DND-41 (cell line): ENCODE measurements at regions not wholly inside any gene's neighbourhood (a gene's known extent, or its start where the extent isn't known, plus 50 kb on each side); places are given as distances from the start of the nearest gene placed in this dataset.

Source experiments
- ATAC-seq: fragments of 200-7000 bp; cut with Tn5 transposase; 3 replicates; pipeline ENCODE4 v1.9.1; 2021; ENCODE audit warnings: low read depth; ENCODE audit not compliant: insufficient read depth
- DNase-seq: peaks from one replicate; pipeline ENCODE4 v3.0.0-alpha.2; 2020
- H2AFZ ChIP-seq: 2 replicates; pipeline ENCODE4 v1.6.0; 2012; ENCODE audit warnings: low read depth, low read length
- H3K27ac ChIP-seq: 2 replicates; pipeline ENCODE4 v1.5.1; 2012; ENCODE audit warnings: low read length, inconsistent platforms
- H3K27me3 ChIP-seq: fragments of 200-600 bp; sonication (generic); 2 replicates; pipeline ENCODE4 v1.6.0; 2012; ENCODE audit warnings: low read length, mild to moderate bottlenecking, inconsistent platforms; ENCODE audit not compliant: insufficient read depth, poor library complexity
- H3K36me3 ChIP-seq: 2 replicates; pipeline ENCODE4 v1.5.1; 2012; ENCODE audit warnings: low read length, inconsistent platforms; ENCODE audit not compliant: insufficient read depth
- H3K4me1 ChIP-seq: 2 replicates; pipeline ENCODE4 v1.5.1; 2012; ENCODE audit warnings: mild to moderate bottlenecking, low read length; ENCODE audit not compliant: insufficient read depth
- H3K4me2 ChIP-seq: 2 replicates; pipeline ENCODE4 v1.6.0; 2012; ENCODE audit warnings: mild to moderate bottlenecking, moderate library complexity, low read length, inconsistent platforms; ENCODE audit not compliant: insufficient read depth
- H3K4me3 ChIP-seq, 2 experiments: fragments of 200-600 bp in 1 of 2; shearing (Covaris generic) in 1 of 2; 2 replicates each; pipeline ENCODE4 v1.5.1; 2012 to 2016; ENCODE audit warnings: inconsistent platforms in 2 of 2, low read length in 2 of 2, mild to moderate bottlenecking in 2 of 2, low read depth in 1 of 2, moderate library complexity in 1 of 2
- H3K79me2 ChIP-seq: 2 replicates; pipeline ENCODE4 v1.6.0; 2012; ENCODE audit warnings: low read length, inconsistent platforms; ENCODE audit not compliant: insufficient read depth
- H3K9ac ChIP-seq: 2 replicates; pipeline ENCODE4 v1.6.0; 2012; ENCODE audit warnings: low read depth, mild to moderate bottlenecking, inconsistent platforms, low read length, moderate library complexity
- H3K9me3 ChIP-seq: 2 replicates; pipeline ENCODE4 v1.5.1; 2012; ENCODE audit warnings: low read length, moderate library complexity, mild to moderate bottlenecking, inconsistent platforms; ENCODE audit not compliant: insufficient read depth, severe bottlenecking
- H4K20me1 ChIP-seq: 2 replicates; pipeline ENCODE4 v1.6.0; 2012; ENCODE audit warnings: low read length; ENCODE audit not compliant: insufficient read depth
- CTCF ChIP-seq: IDR thresholded peaks from 2 replicates; pipeline ENCODE4 v1.5.1; 2012; ENCODE audit warnings: borderline replicate concordance, low read length, moderate library complexity, mild to moderate bottlenecking; ENCODE audit not compliant: poor library complexity, severe bottlenecking; ENCODE audit errors: extremely low read depth
- EZH2 ChIP-seq: IDR thresholded peaks from 3 replicates; pipeline ENCODE4 v1.6.1; 2012; ENCODE audit warnings: borderline replicate concordance, low read depth, mild to moderate bottlenecking, moderate library complexity, low read length, inconsistent platforms; ENCODE audit not compliant: severe bottlenecking

DNA sequence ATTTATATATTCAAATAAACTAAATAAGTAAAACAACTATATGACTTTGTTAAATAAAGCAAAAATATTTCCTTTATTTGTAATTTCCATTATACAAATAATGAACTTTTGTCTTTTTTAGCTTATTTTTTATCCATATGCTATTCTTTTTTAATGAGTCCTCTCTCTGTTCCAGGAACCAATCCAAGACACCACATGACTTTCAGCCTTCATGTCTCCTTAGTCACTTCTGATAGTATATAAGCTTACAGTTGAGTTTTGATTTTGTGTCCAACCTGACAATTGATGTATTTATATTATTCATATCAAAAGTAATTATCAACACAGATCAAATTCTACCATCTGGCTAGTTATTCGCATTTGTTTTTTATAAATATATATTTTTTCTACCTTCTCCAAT, 582.3 kb upstream of the GJE1 start:
- no peak overlapping the region for H3K4me2 ChIP-seq
- H3K9ac ChIP-seq = no peak overlapping the region
- H2AFZ ChIP-seq = no peak overlapping the region
- TF ChIP-seq EZH2 = no peak
- no peak for TF ChIP-seq CTCF
- no peak overlapping the region for H3K27ac ChIP-seq
- no peaks in the 10 kb centered on the region for H3K9me3 ChIP-seq
- no peaks in the 10 kb centered on the region for H3K27me3 ChIP-seq
- no peaks in the 10 kb centered on the region for H3K36me3 ChIP-seq
- DNase-seq = no peak
- H3K79me2 ChIP-seq = no peaks in the 10 kb centered on the region
- no peak for ATAC-seq
- H3K4me1 ChIP-seq = no peaks in the 10 kb centered on the region
- H4K20me1 ChIP-seq = no peaks in the 10 kb centered on the region
- no peak overlapping the region for H3K4me3 ChIP-seq

- Histone ChIP-seq H3K36me3 (no peaks in the 10 kb centered on the region), H3K4me3 (no peak overlapping the region), H4K20me1 (no peaks in the 10 kb centered on the region), H2AFZ (no peak overlapping the region), H3K4me2 (no peak overlapping the region), H3K9me3 (no peaks in the 10 kb centered on the region), H3K79me2 (no peaks in the 10 kb centered on the region), H3K9ac (no peak overlapping the region), H3K4me1 (no peaks in the 10 kb centered on the region), H3K27ac (no peak overlapping the region), H3K27me3 (no peaks in the 10 kb centered on the region)
- DNase-seq (no peak), ATAC-seq (no peak)
- TF ChIP-seq CTCF (no peak), EZH2 (no peak)
Measured at GRCh38 chr6:141548966-141549365, 583.8 kb upstream of the GJE1 start.

DNA sequence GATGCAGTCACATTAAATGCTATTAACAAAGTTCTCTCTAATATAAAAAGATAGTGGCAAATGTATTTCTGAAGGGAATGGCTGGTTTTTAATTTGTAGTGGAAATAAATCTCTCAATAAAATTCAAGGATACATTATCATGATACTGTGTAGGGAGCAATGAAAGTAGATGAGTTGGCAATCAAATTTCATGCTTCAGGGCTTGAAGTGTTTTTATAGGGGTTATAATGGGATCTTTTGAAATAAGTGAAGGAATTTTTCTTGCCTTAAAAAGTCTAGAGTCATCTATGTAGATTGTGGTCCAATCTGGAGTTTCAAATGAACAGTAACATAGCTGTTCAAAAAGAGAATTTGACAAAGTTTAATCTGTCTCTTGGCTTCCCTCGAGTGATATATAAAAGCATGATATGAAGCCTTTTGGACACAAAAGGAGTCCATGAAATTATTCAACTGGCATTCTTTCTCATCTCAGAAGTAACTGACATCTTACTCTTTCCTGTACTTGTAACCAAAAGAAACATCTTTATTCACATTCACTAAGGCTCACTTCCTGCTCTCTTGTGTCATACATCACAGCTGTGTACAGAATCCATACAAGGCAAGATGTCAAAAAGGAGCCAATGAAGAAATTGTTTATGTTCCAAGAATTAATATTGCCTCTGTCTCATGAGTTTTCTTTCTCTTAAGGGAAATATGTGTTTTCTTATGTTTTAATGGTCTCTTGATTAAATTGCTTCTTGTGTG, 591.0 kb upstream of the GJE1 start:
- H3K4me3 ChIP-seq = no peak overlapping the region
- no peaks in the 10 kb centered on the region for H4K20me1 ChIP-seq
- no peak overlapping the region for H3K9ac ChIP-seq
- DNase-seq (no peak), ATAC-seq (peak; percentile 94)
- peak overlapping the region; percentile 33; the same call in 1 of the 2 replicates for H3K4me2 ChIP-seq
- H3K27ac ChIP-seq = peak overlapping the region; percentile 60; the same call in 1 of the 2 replicates
- peaks cover 11% of the 10 kb centered on the region for H3K4me1 ChIP-seq
- no peaks in the 10 kb centered on the region for H3K27me3 ChIP-seq
- TF ChIP-seq EZH2 (no peak), CTCF (no peak)
- no peaks in the 10 kb centered on the region for H3K9me3 ChIP-seq
- H3K79me2 ChIP-seq = no peaks in the 10 kb centered on the region
- peak overlapping the region; percentile 58; the same call in 1 of the 2 replicates for H2AFZ ChIP-seq
- H3K36me3 ChIP-seq = no peaks in the 10 kb centered on the region
